ENCODE measurements at regions not wholly inside any gene's neighbourhood (a gene's known extent, or its start where the extent isn't known, plus 50 kb on each side); places are given as distances from the start of the nearest gene placed in this dataset.

- Histone ChIP-seq H2AFZ (no peak overlapping the region), H3K36me3 (ENCODE audit: low read depth) (no peaks in the 10 kb centered on the region), H3K4me2 (ENCODE audit: unreplicated experiment) (no peak overlapping the region), H3K27ac (no peak overlapping the region), H4K20me1 (ENCODE audit: insufficient read depth) (no peaks in the 10 kb centered on the region), H3K27me3 (replicated peaks; ENCODE audit: insufficient read depth) (no peaks in the 10 kb centered on the region), H3K9me3 (ENCODE audit: low read depth) (no peaks in the 10 kb centered on the region), H3F3A (ENCODE audit: insufficient read depth) (no peaks in the 10 kb centered on the region), H3K4me3 (no peak overlapping the region), H3K4me1 (ENCODE audit: insufficient read depth) (no peaks in the 10 kb centered on the region), H3K79me2 (ENCODE audit: insufficient read depth) (no peaks in the 10 kb centered on the region), H3K9me2 (ENCODE audit: insufficient read depth) (no peaks in the 10 kb centered on the region), H3K9ac (no peak overlapping the region)
- DNase-seq = no peak
- 3% methylated on average over 4 of the region's 4 CpGs for WGBS, 2 experiments (ENCODE audit: low coverage in 1 of 2, low lambda C conversion rate in 2 of 2, missing lambda C conversion rate in 2 of 2)
- TF ChIP-seq EZH2 (IDR thresholded peaks at IDR 0.05; ENCODE audit: insufficient read depth, poor library complexity, severe bottlenecking) = no peak
- in situ Hi-C loops (cut with MboI) = no loop called here
Observed at GRCh38 chr5:174991847-174992246, 267.5 kb downstream of the MSX2 start.

- 9 to 14% methylated on average over 1 of the region's 1 CpG for WGBS, 2 experiments (ENCODE audit: low coverage in 1 of 2, low lambda C conversion rate in 2 of 2, missing lambda C conversion rate in 2 of 2)
- H3K4me1 ChIP-seq (ENCODE audit: insufficient read depth) = no peaks in the 10 kb centered on the region
- in situ Hi-C loops (cut with MboI) = no loop called here
Observed at GRCh38 chr5:174990909-174991308, 266.5 kb downstream of the MSX2 start.

GRCh38 chr5:174987443-174988012, 263.1 kb downstream of the MSX2 start:
- H3K9me2 ChIP-seq (ENCODE audit: insufficient read depth) = no peaks in the 10 kb centered on the region
- no peak for DNase-seq
- H3K4me2 ChIP-seq (ENCODE audit: unreplicated experiment) = no peak overlapping the region
- TF ChIP-seq EZH2 (IDR thresholded peaks at IDR 0.05; ENCODE audit: insufficient read depth, poor library complexity, severe bottlenecking) (no peak), EZH2phosphoT487 (IDR thresholded peaks at IDR 0.05; ENCODE audit: insufficient read depth, low read depth) (no peak)
- H2AFZ ChIP-seq = no peak overlapping the region
- H3K4me1 ChIP-seq (ENCODE audit: insufficient read depth) = no peaks in the 10 kb centered on the region
- H3K9me3 ChIP-seq (ENCODE audit: low read depth) = no peaks in the 10 kb centered on the region
- H3K36me3 ChIP-seq (ENCODE audit: low read depth) = no peaks in the 10 kb centered on the region
- in situ Hi-C loops (cut with MboI) = no loop called here
- no peaks in the 10 kb centered on the region for H3K27me3 ChIP-seq (replicated peaks; ENCODE audit: insufficient read depth)
- WGBS, 2 experiments (ENCODE audit: low coverage in 1 of 2, low lambda C conversion rate in 2 of 2, missing lambda C conversion rate in 2 of 2) = 10% methylated on average over 8 of the region's 8 CpGs
- H3K27ac ChIP-seq = no peak overlapping the region
- H3K79me2 ChIP-seq (ENCODE audit: insufficient read depth) = no peaks in the 10 kb centered on the region
- no peak overlapping the region for H3K4me3 ChIP-seq
- no peak overlapping the region for H3K9ac ChIP-seq
- H3F3A ChIP-seq (ENCODE audit: insufficient read depth) = no peaks in the 10 kb centered on the region
- no peaks in the 10 kb centered on the region for H4K20me1 ChIP-seq (ENCODE audit: insufficient read depth)

More at GRCh38 chr5:174990909-174991308, 266.5 kb downstream of the MSX2 start:
- no peaks in the 10 kb centered on the region for H3K36me3 ChIP-seq (ENCODE audit: low read depth)
- no peak for DNase-seq
- H4K20me1 ChIP-seq (ENCODE audit: insufficient read depth) = no peaks in the 10 kb centered on the region
- H3K79me2 ChIP-seq (ENCODE audit: insufficient read depth) = no peaks in the 10 kb centered on the region
- no peaks in the 10 kb centered on the region for H3K9me3 ChIP-seq (ENCODE audit: low read depth)
- no peak overlapping the region for H3K9ac ChIP-seq
- H3K27ac ChIP-seq = no peak overlapping the region
- H2AFZ ChIP-seq = no peak overlapping the region
- no peaks in the 10 kb centered on the region for H3F3A ChIP-seq (ENCODE audit: insufficient read depth)
- H3K9me2 ChIP-seq (ENCODE audit: insufficient read depth) = no peaks in the 10 kb centered on the region
- H3K27me3 ChIP-seq (replicated peaks; ENCODE audit: insufficient read depth) = no peaks in the 10 kb centered on the region
- H3K4me2 ChIP-seq (ENCODE audit: unreplicated experiment) = no peak overlapping the region
- H3K4me3 ChIP-seq = no peak overlapping the region
- no peak for TF ChIP-seq EZH2phosphoT487 (IDR thresholded peaks at IDR 0.05; ENCODE audit: insufficient read depth, low read depth)
- TF ChIP-seq EZH2 (IDR thresholded peaks at IDR 0.05; ENCODE audit: insufficient read depth, poor library complexity, severe bottlenecking) = no peak

- Histone ChIP-seq H3K27ac (no peak overlapping the region), H3K4me1 (ENCODE audit: insufficient read depth) (no peaks in the 10 kb centered on the region), H3K9ac (no peak overlapping the region), H3K9me2 (ENCODE audit: insufficient read depth) (no peaks in the 10 kb centered on the region), H3K79me2 (ENCODE audit: insufficient read depth) (no peaks in the 10 kb centered on the region), H2AFZ (no peak overlapping the region), H3K4me2 (ENCODE audit: unreplicated experiment) (no peak overlapping the region), H4K20me1 (ENCODE audit: insufficient read depth) (no peaks in the 10 kb centered on the region), H3K4me3 (no peak overlapping the region), H3K36me3 (ENCODE audit: low read depth) (no peaks in the 10 kb centered on the region), H3F3A (ENCODE audit: insufficient read depth) (no peaks in the 10 kb centered on the region), H3K27me3 (replicated peaks; ENCODE audit: insufficient read depth) (no peaks in the 10 kb centered on the region), H3K9me3 (ENCODE audit: low read depth) (no peaks in the 10 kb centered on the region)
- no peak for DNase-seq
- in situ Hi-C loops (cut with MboI) = no loop called here
- TF ChIP-seq EZH2phosphoT487 (IDR thresholded peaks at IDR 0.05; ENCODE audit: insufficient read depth, low read depth) (no peak), EZH2 (IDR thresholded peaks at IDR 0.05; ENCODE audit: insufficient read depth, poor library complexity, severe bottlenecking) (no peak)
- WGBS, 2 experiments (ENCODE audit: low coverage in 1 of 2, low lambda C conversion rate in 2 of 2, missing lambda C conversion rate in 2 of 2) = 60 to 69% methylated on average over 5 of the region's 5 CpGs
Observed at GRCh38 chr5:174984863-174985262, 260.5 kb downstream of the MSX2 start.

GRCh38 chr5:174982485-174982884, 258.1 kb downstream of the MSX2 start:
- Histone ChIP-seq H3K9ac (no peak overlapping the region), H2AFZ (no peak overlapping the region), H3K9me3 (ENCODE audit: low read depth) (no peaks in the 10 kb centered on the region), H3K4me3 (no peak overlapping the region), H3K27ac (no peak overlapping the region), H3K4me2 (ENCODE audit: unreplicated experiment) (no peak overlapping the region), H3F3A (ENCODE audit: insufficient read depth) (no peaks in the 10 kb centered on the region), H3K36me3 (ENCODE audit: low read depth) (no peaks in the 10 kb centered on the region), H3K27me3 (replicated peaks; ENCODE audit: insufficient read depth) (no peaks in the 10 kb centered on the region), H3K4me1 (ENCODE audit: insufficient read depth) (no peaks in the 10 kb centered on the region), H4K20me1 (ENCODE audit: insufficient read depth) (no peaks in the 10 kb centered on the region), H3K9me2 (ENCODE audit: insufficient read depth) (no peaks in the 10 kb centered on the region), H3K79me2 (ENCODE audit: insufficient read depth) (no peaks in the 10 kb centered on the region)
- no peak for TF ChIP-seq EZH2 (IDR thresholded peaks at IDR 0.05; ENCODE audit: insufficient read depth, poor library complexity, severe bottlenecking)
- TF ChIP-seq EZH2phosphoT487 (IDR thresholded peaks at IDR 0.05; ENCODE audit: insufficient read depth, low read depth) = no peak
- 0% methylated on average over 1 to 2 of the region's 2 CpGs for WGBS, 2 experiments (ENCODE audit: low coverage in 1 of 2, low lambda C conversion rate in 2 of 2, missing lambda C conversion rate in 2 of 2)
- DNase-seq = no peak
- in situ Hi-C loops (cut with MboI) = no loop called here
